ENCODE measurements at regions not wholly inside any gene's neighbourhood (a gene's known extent, or its start where the extent isn't known, plus 50 kb on each side); places are given as distances from the start of the nearest gene placed in this dataset.

GRCh38 chr15:70351391-70351790 is 253.7 kb upstream of the TLE3 start:
- H3K4me3 Mint-ChIP-seq = no peak overlapping the region
- H3K9me3 Mint-ChIP-seq = no peaks in the 10 kb centered on the region
- no peaks in the 10 kb centered on the region for H3K36me3 Mint-ChIP-seq
- ATAC-seq (no peak), DNase-seq (ENCODE audit: low spot score in 2 of 2) (peak in 1 of 2 donors; percentile 33)
- H3K4me1 Mint-ChIP-seq = no peaks in the 10 kb centered on the region
- no peak overlapping the region for H3K27ac Mint-ChIP-seq

- ATAC-seq = no peak
- peak in 1 of 2 donors; percentile 12 for DNase-seq (ENCODE audit: low spot score in 2 of 2)
- H3K27ac Mint-ChIP-seq = no peak overlapping the region
- H3K4me3 Mint-ChIP-seq = no peak overlapping the region
- no peaks in the 10 kb centered on the region for H3K4me1 Mint-ChIP-seq
- H3K9me3 Mint-ChIP-seq = no peaks in the 10 kb centered on the region
- H3K36me3 Mint-ChIP-seq = no peaks in the 10 kb centered on the region
Measured at GRCh38 chr15:70348581-70349344, 251.0 kb upstream of the TLE3 start.

GRCh38 chr15:70348226-70348543 is 250.5 kb upstream of the TLE3 start:
- Mint-ChIP-seq H3K4me1 (no peaks in the 10 kb centered on the region), H3K4me3 (no peak overlapping the region), H3K9me3 (no peaks in the 10 kb centered on the region), H3K27ac (no peak overlapping the region), H3K36me3 (no peaks in the 10 kb centered on the region)
- DNase-seq (ENCODE audit: low spot score in 2 of 2) (no peak), ATAC-seq (no peak)

GRCh38 chr15:70347321-70348225 is 249.9 kb upstream of the TLE3 start:
- H3K36me3 Mint-ChIP-seq = no peaks in the 10 kb centered on the region
- DNase-seq (ENCODE audit: low spot score in 2 of 2) = peak in 1 of 2 donors; percentile 22
- ATAC-seq = no peak
- H3K4me3 Mint-ChIP-seq = no peak overlapping the region
- H3K27ac Mint-ChIP-seq = no peak overlapping the region
- no peaks in the 10 kb centered on the region for H3K4me1 Mint-ChIP-seq
- no peaks in the 10 kb centered on the region for H3K9me3 Mint-ChIP-seq

- ATAC-seq = no peak
- no peak overlapping the region for H3K27ac Mint-ChIP-seq
- peak in 1 of 2 donors; percentile 35 for DNase-seq (ENCODE audit: low spot score in 2 of 2)
Measured at GRCh38 chr15:70345251-70346019, 247.7 kb upstream of the TLE3 start.

DNA sequence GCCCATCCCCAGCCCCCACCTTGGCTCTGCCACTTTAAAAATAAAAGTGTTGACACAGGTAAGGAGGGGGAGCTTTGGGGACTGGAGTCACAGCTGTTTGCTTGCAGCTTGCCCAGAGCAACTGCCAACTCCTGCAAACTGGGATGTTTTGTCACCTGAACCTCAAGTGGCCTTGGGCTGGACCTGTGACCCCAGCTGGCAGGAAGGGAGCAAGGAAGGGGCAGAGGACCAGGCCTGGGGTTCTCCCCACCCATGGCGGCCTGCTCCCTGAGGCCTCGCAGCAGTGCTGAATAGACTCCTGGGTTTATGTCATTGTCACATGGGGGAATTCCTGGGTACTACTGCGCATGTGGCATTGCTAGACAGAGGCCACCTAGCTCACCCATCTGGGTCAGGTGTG is 246.9 kb upstream of the TLE3 start:
- Mint-ChIP-seq H3K36me3 (no peaks in the 10 kb centered on the region), H3K27ac (no peak overlapping the region), H3K4me1 (no peaks in the 10 kb centered on the region), H3K4me3 (no peak overlapping the region), H3K9me3 (no peaks in the 10 kb centered on the region)
- ATAC-seq (no peak), DNase-seq (ENCODE audit: low spot score in 2 of 2) (peak in 1 of 2 donors; percentile 28)

More at GRCh38 chr15:70345251-70346019, 247.7 kb upstream of the TLE3 start:
- Mint-ChIP-seq H3K36me3 (no peaks in the 10 kb centered on the region), H3K4me1 (no peaks in the 10 kb centered on the region), H3K4me3 (no peak overlapping the region), H3K9me3 (no peaks in the 10 kb centered on the region)

GRCh38 chr15:70343961-70344621 is 246.4 kb upstream of the TLE3 start:
- no peak overlapping the region for H3K4me3 Mint-ChIP-seq
- DNase-seq (ENCODE audit: low spot score in 2 of 2) = peak in 1 of 2 donors; percentile 38
- H3K27ac Mint-ChIP-seq = no peak overlapping the region
- H3K36me3 Mint-ChIP-seq = no peaks in the 10 kb centered on the region
- ATAC-seq = no peak
- no peaks in the 10 kb centered on the region for H3K9me3 Mint-ChIP-seq
- H3K4me1 Mint-ChIP-seq = no peaks in the 10 kb centered on the region

- Mint-ChIP-seq H3K27ac (no peak overlapping the region), H3K4me1 (no peaks in the 10 kb centered on the region), H3K9me3 (no peaks in the 10 kb centered on the region), H3K4me3 (no peak overlapping the region), H3K36me3 (no peaks in the 10 kb centered on the region)
- DNase-seq (ENCODE audit: low spot score in 2 of 2) (peak in 1 of 2 donors; percentile 26), ATAC-seq (no peak)
Measured at GRCh38 chr15:70342554-70343548, 245.1 kb upstream of the TLE3 start.

DNA sequence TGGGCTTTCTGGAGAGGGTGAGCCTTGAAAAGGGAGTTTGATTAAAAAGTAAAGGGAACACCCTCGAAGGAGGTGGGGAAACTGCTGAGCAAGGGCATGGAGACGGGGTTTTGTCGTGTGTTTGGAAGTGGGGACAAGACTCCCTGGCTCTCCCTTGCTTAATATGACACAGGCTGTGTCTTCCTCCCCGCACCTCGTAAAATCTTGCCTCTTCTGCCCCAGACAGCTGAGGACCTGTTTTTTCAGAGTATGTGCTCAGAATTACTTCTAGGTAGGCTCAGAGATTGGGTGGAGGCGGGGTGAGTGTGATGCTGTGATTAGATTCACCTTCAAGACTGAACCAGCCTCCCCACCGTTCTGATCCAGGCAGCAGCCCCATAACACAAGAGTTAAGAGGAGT is 244.4 kb upstream of the TLE3 start:
- DNase-seq (ENCODE audit: low spot score in 2 of 2) = no peak
- Mint-ChIP-seq H3K4me1 (no peaks in the 10 kb centered on the region), H3K36me3 (no peaks in the 10 kb centered on the region), H3K9me3 (no peaks in the 10 kb centered on the region), H3K4me3 (no peak overlapping the region), H3K27ac (no peak overlapping the region)
- no peak for ATAC-seq

GRCh38 chr15:70341566-70341965 is 243.8 kb upstream of the TLE3 start:
- no peak for DNase-seq (ENCODE audit: low spot score in 2 of 2)
- Mint-ChIP-seq H3K4me1 (no peaks in the 10 kb centered on the region), H3K9me3 (no peaks in the 10 kb centered on the region), H3K4me3 (no peak overlapping the region), H3K27ac (no peak overlapping the region), H3K36me3 (no peaks in the 10 kb centered on the region)
- no peak for ATAC-seq

DNA sequence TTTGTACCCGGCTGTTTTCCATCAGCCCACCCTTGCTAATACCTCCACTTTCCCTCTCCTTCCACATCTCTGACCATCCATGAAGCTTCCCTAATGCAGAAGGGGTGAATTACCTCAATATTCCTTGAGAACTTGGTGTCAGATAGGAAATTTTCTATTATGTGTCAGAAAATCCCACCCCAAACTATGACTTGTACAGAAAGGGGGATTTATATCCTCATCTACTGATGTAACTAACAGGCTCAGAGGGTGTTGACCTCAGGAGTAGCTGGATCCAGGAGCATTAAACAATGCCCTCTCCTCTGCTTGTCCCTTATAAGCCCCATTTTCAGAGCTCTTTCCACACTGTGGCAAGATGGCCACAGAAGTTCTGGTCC is 242.8 kb upstream of the TLE3 start:
- no peaks in the 10 kb centered on the region for H3K36me3 Mint-ChIP-seq
- no peak for ATAC-seq
- H3K4me3 Mint-ChIP-seq = no peak overlapping the region
- no peak for DNase-seq (ENCODE audit: low spot score in 2 of 2)
- no peak overlapping the region for H3K27ac Mint-ChIP-seq
- H3K9me3 Mint-ChIP-seq = peaks cover 3% of the 10 kb centered on the region
- H3K4me1 Mint-ChIP-seq = no peaks in the 10 kb centered on the region

- Mint-ChIP-seq H3K27ac (no peak overlapping the region), H3K36me3 (no peaks in the 10 kb centered on the region), H3K4me3 (no peak overlapping the region), H3K4me1 (no peaks in the 10 kb centered on the region), H3K9me3 (peaks cover 3% of the 10 kb centered on the region)
- DNase-seq (ENCODE audit: low spot score in 2 of 2) (no peak), ATAC-seq (no peak)
Measured at GRCh38 chr15:70339571-70340493, 242.1 kb upstream of the TLE3 start.
